GM12878 (cell line): ENCODE measurements at regions not wholly inside any gene's neighbourhood (a gene's known extent, or its start where the extent isn't known, plus 50 kb on each side); places are given as distances from the start of the nearest gene placed in this dataset.

ENCODE experiments used
- ATAC-seq: fragments of 200-7000 bp; cut with Tn5 transposase; 3 replicates; pipeline ENCODE4 v1.9.1; 2020; ENCODE audit warnings: mild to moderate bottlenecking, moderate library complexity
- BruUV-seq: library from RNA; stranded (reverse); fragments of 400-500 nt; replicated peaks from 2 replicates; lab custom pipeline; 2021; lab: Mats Ljungman, UMichigan
- CTCF ChIA-PET: fragments of 300-600 bp; sonication (Branson Sonifier 250); formaldehyde crosslinking; extraction: SDS; loops from one replicate; lab custom pipeline; 2021; ENCODE audit warnings: inconsistent platforms; lab: Yijun Ruan, JAX
- POLR2A ChIA-PET: fragments of 350-600 bp; formaldehyde crosslinking; extraction: SDS; loops from one replicate; lab custom pipeline; 2021; ENCODE audit warnings: inconsistent platforms; lab: Charles Lee
- RAD21 ChIA-PET: fragments of 300-600 bp; sonication (Branson Sonifier 250); formaldehyde crosslinking; loops from one replicate; lab custom pipeline; 2023; ENCODE audit warnings: antibody characterized with exemption; ENCODE audit not compliant: unreplicated experiment; lab: Charles Lee
- SMC1A ChIA-PET: fragments of 300-600 bp; sonication (Branson Sonifier 250); formaldehyde crosslinking; loops from one replicate; lab custom pipeline; 2023; ENCODE audit not compliant: unreplicated experiment, uncharacterized antibody; lab: Charles Lee
- DNase-seq: peaks from one replicate; pipeline ENCODE4 v3.0.0-alpha.2; 2011; ENCODE audit warnings: low read depth, low spot score
- FAIRE-seq: peaks from 3 replicates; lab custom pipeline; 2011; peaks lifted over from hg19 to GRCh38; lab: Jason Lieb, UNC
- H2AFZ ChIP-seq: 2 replicates; pipeline ENCODE4 v1.6.0; 2011; ENCODE audit warnings: low read depth, low read length, control low read depth; ENCODE audit not compliant: control insufficient read depth
- H3K27ac ChIP-seq: 2 replicates; pipeline ENCODE4 v1.5.1; 2011; ENCODE audit warnings: control low read depth; ENCODE audit not compliant: control insufficient read depth, insufficient read depth
- H3K27me3 ChIP-seq, 2 experiments: replicated peaks in 1 of 2; 2 replicates each; pipeline versions ENCODE4 v1.6.0 to v1.6.1; 2011; ENCODE audit warnings: low read length in 1 of 2; ENCODE audit not compliant: control insufficient read depth in 2 of 2, insufficient read depth in 2 of 2
- H3K36me3 ChIP-seq, 2 experiments: 2 replicates each; pipeline ENCODE4 v1.5.1; 2011; ENCODE audit warnings: low read length in 1 of 2; ENCODE audit not compliant: control insufficient read depth in 2 of 2, insufficient read depth in 2 of 2
- H3K4me1 ChIP-seq: 2 replicates; pipeline ENCODE4 v1.6.1; 2011; ENCODE audit warnings: mild to moderate bottlenecking, low read length, moderate library complexity, mixed read lengths; ENCODE audit not compliant: control insufficient read depth, insufficient read depth
- H3K4me2 ChIP-seq: 2 replicates; pipeline ENCODE4 v1.6.0; 2011; ENCODE audit warnings: control low read depth; ENCODE audit not compliant: control insufficient read depth, insufficient read depth
- H3K4me3 ChIP-seq: fragments of 200-600 bp; sonication (generic); 2 replicates; pipeline ENCODE4 v1.5.1; 2016
- H3K79me2 ChIP-seq: 2 replicates; pipeline ENCODE4 v1.6.0; 2011; ENCODE audit warnings: low read length; ENCODE audit not compliant: control insufficient read depth, insufficient read depth
- H3K9ac ChIP-seq: 2 replicates; pipeline ENCODE4 v1.8.0; 2011; ENCODE audit warnings: low read length, control low read depth, mixed read lengths; ENCODE audit not compliant: control insufficient read depth, insufficient read depth
- H3K9me3 ChIP-seq: replicated peaks from 3 replicates; pipeline ENCODE4 v1.5.1; 2011; ENCODE audit warnings: mild to moderate bottlenecking, low read length; ENCODE audit not compliant: control insufficient read depth, insufficient read depth
- H4K20me1 ChIP-seq: 2 replicates; pipeline ENCODE4 v1.6.0; 2011; ENCODE audit not compliant: control insufficient read depth, insufficient read depth
- NR2C1 ChIP-seq: fragments of 450-650 bp; IDR thresholded peaks from 2 replicates; pipeline ENCODE4 v1.6.1; 2017; ENCODE audit warnings: antibody characterized with exemption, mild to moderate bottlenecking, moderate library complexity
- RB1 ChIP-seq: fragments of 450-650 bp; formaldehyde crosslinking; IDR thresholded peaks from 2 replicates; pipeline ENCODE4 v1.6.1; 2017; ENCODE audit warnings: mild to moderate bottlenecking, borderline replicate concordance
- SREBF1 ChIP-seq: IDR thresholded peaks from 2 replicates; pipeline ENCODE4 v1.6.1; 2012; ENCODE audit warnings: mild to moderate bottlenecking, low read length
- WGBS: methylation state at CpG from one replicate; pipeline ENCODE4 v1.1.6; 2016; ENCODE audit warnings: low lambda C conversion rate; ENCODE audit not compliant: insufficient replicate concordance, insufficient coverage; ENCODE audit errors: missing lambda C conversion rate; 5-methylcytosine and 5-hydroxymethylcytosine counted together
- in situ Hi-C: fragments of 300-500 bp; cut with MboI; formaldehyde crosslinking; loops from 9 replicates; pipeline ENCODE4 v1.14.3; 2018; ENCODE audit warnings: mixed read lengths
- intact Hi-C: fragments of 100-400 bp; cut with micrococcal nuclease; formaldehyde crosslinking; loops from one replicate; pipeline ENCODE4 v1.14.2; 2022; ENCODE audit not compliant: unreplicated experiment
- TF ChIP-seq, protein P1 (sequence below): IDR thresholded peaks from 2 replicates; pipeline ENCODE4 v1.6.1; 2011; ENCODE audit warnings: borderline replicate concordance, low read depth, mild to moderate bottlenecking, moderate library complexity, mixed read lengths, low read length; ENCODE audit not compliant: insufficient read depth; ENCODE audit errors: extremely low read length
- TF ChIP-seq, protein P2 (sequence below): fragments of 450-650 bp; formaldehyde crosslinking; IDR thresholded peaks from 2 replicates; pipeline ENCODE4 v1.4.0; 2020; ENCODE audit warnings: mild to moderate bottlenecking, moderate library complexity
- TF ChIP-seq, protein P3 (sequence below): fragments of 450-650 bp; IDR thresholded peaks from 2 replicates; pipeline ENCODE4 v1.6.1; 2017; ENCODE audit warnings: borderline replicate concordance

DNA sequence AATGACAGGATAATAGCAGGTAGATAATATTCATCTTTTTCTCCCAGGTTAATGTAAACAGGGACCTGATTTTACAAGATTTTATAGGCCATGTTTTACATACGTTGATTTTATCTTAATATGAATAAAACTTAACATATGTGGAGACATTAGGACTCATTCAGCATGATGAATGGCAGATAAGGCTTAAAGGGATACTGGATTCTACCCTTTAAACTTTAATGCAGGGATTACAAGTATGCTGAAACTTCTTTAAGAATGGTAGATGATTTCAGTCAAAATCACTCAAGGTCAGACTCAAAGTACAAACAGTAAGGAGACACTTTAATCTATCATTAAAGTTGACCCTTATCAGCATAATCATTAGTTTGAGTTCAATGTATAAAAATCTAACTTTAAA, 274.5 kb upstream of the IZUMO3 start:
- ChIA-PET POLR2A (no interaction called here), RAD21 (no interaction called here), SMC1A (no interaction called here), CTCF (no interaction called here)
- no peak for TF ChIP-seq RB1
- TF ChIP-seq, protein P1, sequence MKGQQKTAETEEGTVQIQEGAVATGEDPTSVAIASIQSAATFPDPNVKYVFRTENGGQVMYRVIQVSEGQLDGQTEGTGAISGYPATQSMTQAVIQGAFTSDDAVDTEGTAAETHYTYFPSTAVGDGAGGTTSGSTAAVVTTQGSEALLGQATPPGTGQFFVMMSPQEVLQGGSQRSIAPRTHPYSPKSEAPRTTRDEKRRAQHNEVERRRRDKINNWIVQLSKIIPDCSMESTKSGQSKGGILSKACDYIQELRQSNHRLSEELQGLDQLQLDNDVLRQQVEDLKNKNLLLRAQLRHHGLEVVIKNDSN, result no peak
- TF ChIP-seq, protein P2, sequence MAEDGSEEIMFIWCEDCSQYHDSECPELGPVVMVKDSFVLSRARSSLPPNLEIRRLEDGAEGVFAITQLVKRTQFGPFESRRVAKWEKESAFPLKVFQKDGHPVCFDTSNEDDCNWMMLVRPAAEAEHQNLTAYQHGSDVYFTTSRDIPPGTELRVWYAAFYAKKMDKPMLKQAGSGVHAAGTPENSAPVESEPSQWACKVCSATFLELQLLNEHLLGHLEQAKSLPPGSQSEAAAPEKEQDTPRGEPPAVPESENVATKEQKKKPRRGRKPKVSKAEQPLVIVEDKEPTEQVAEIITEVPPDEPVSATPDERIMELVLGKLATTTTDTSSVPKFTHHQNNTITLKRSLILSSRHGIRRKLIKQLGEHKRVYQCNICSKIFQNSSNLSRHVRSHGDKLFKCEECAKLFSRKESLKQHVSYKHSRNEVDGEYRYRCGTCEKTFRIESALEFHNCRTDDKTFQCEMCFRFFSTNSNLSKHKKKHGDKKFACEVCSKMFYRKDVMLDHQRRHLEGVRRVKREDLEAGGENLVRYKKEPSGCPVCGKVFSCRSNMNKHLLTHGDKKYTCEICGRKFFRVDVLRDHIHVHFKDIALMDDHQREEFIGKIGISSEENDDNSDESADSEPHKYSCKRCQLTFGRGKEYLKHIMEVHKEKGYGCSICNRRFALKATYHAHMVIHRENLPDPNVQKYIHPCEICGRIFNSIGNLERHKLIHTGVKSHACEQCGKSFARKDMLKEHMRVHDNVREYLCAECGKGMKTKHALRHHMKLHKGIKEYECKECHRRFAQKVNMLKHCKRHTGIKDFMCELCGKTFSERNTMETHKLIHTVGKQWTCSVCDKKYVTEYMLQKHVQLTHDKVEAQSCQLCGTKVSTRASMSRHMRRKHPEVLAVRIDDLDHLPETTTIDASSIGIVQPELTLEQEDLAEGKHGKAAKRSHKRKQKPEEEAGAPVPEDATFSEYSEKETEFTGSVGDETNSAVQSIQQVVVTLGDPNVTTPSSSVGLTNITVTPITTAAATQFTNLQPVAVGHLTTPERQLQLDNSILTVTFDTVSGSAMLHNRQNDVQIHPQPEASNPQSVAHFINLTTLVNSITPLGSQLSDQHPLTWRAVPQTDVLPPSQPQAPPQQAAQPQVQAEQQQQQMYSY (CRISPR knock-in tag), result no peak
- TF ChIP-seq NR2C1, result no peak
- no peak for TF ChIP-seq SREBF1
- TF ChIP-seq, protein P3, sequence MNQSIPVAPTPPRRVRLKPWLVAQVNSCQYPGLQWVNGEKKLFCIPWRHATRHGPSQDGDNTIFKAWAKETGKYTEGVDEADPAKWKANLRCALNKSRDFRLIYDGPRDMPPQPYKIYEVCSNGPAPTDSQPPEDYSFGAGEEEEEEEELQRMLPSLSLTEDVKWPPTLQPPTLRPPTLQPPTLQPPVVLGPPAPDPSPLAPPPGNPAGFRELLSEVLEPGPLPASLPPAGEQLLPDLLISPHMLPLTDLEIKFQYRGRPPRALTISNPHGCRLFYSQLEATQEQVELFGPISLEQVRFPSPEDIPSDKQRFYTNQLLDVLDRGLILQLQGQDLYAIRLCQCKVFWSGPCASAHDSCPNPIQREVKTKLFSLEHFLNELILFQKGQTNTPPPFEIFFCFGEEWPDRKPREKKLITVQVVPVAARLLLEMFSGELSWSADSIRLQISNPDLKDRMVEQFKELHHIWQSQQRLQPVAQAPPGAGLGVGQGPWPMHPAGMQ, result no peak
- whole genome bisulfite sequencing, result 0% methylated on average over 1 of the region's 1 CpG
- in situ Hi-C loops (no loop called here), intact Hi-C loops (no loop called here)
- H2AFZ ChIP-seq, result no peak overlapping the region
- H3K27ac ChIP-seq, result no peak overlapping the region
- H3K27me3 ChIP-seq, result no peaks in the 10 kb centered on the region
- H3K79me2 ChIP-seq, result no peaks in the 10 kb centered on the region
- FAIRE-seq, result no peak
- H4K20me1 ChIP-seq, result no peaks in the 10 kb centered on the region
- H3K9me3 ChIP-seq, result no peaks in the 10 kb centered on the region
- H3K4me1 ChIP-seq, result no peaks in the 10 kb centered on the region
- no peak overlapping the region for H3K9ac ChIP-seq
- no peak for DNase-seq
- no peak for ATAC-seq
- BruUV-seq, result no TSS peak
- no peak overlapping the region for H3K4me2 ChIP-seq
- no peak overlapping the region for H3K4me3 ChIP-seq
- no peaks in the 10 kb centered on the region for H3K36me3 ChIP-seq
